Smooth muscle cell of the brain vasculature (primary cell): ENCODE measurements at regions not wholly inside any gene's neighbourhood (a gene's known extent, or its start where the extent isn't known, plus 50 kb on each side); places are given as distances from the start of the nearest gene placed in this dataset.

Source experiments
- DNase-seq: peaks from one replicate; pipeline ENCODE4 v3.0.0-alpha.2; 2012; ENCODE audit warnings: low read depth, low spot score

GRCh38 chr13:75231235-75231634, 250.7 kb downstream of the TBC1D4 start:
- DNase-seq: no peak

- no peak for DNase-seq
Observed at GRCh38 chr13:75226733-75227435, 255.1 kb downstream of the TBC1D4 start.

DNA sequence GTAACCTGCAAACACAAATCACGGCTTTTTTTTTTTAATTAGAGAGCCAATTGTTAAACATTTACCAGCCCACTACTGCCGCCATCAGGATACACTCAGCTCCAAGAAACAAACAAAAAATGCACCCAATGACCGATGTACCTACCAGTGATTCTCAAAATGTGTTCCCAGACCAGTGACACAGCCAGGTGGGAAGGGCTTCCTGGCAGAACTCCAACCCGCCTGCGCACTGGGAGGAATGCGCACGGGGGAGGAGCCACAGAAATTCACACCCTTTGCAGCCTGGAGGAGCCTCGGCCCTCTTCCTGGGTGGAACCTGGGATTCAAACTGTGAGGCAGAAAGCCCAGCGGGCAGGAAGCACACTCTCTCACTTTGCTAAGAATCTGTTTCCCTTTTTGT, 255.9 kb downstream of the TBC1D4 start:
- no peak for DNase-seq

GRCh38 chr13:75225288-75226032, 256.5 kb downstream of the TBC1D4 start:
- DNase-seq: no peak

GRCh38 chr13:75224053-75224742, 257.8 kb downstream of the TBC1D4 start:
- DNase-seq: no peak

DNA sequence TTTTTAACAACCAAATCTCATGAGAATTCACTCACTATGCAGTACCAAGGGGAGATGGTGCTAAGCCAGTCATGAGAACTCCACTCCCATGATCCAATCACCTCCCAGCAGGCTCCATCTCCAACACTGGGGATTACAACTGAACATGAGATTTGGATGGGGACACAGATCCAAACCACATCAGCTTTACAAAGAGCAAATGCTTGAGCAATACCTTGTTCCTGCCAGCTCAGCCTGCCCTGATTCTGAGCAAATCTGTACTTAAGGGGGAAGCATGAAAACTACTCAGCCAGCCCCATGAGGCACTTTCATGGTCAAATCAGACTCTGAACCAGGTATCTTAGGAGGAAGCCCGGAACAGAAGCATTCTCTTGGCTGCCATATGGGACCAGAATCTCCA, 259.9 kb downstream of the TBC1D4 start:
- no peak for DNase-seq

DNA sequence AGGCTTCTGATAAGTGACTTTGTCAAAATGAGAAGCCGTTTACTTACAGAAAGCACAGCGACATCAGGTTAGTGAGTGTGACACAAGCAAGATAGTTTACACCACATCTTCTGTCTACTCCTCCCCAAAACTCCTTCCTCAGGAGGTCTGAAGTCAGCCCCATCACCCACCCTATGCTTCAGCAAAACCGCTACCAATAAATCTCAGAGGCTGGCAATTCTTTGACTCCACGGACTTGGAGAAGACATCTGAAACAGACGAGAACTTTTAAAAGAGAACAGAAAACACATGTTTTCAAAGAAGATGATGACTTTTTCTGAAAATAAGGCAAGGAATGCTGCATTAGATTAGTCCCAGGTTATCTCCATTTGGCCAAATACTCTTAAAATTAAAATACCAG, 261.1 kb downstream of the TBC1D4 start:
- DNase-seq: no peak

GRCh38 chr13:75220238-75220542, 261.8 kb downstream of the TBC1D4 start:
- no peak for DNase-seq

- no peak for DNase-seq
Observed at GRCh38 chr13:75219479-75220237, 262.3 kb downstream of the TBC1D4 start.

DNA sequence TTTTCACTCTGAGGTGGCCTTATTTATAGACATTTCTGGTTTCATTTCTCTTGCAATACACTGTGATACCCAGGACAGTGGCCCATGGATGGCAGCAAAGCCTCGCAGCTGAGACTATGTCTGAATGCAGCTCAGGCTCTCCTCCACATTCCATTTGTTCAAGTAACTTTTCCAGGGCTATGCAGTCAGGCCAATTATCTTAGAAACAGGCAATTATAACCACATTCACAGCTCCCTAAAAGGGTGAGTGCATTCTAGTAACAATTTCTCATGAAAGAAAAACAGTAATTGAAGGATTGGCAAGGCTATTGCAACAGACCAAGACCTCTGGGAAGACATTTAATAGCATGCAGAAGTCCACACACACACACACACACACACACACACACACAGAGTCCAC, 264.0 kb downstream of the TBC1D4 start:
- no peak for DNase-seq

DNA sequence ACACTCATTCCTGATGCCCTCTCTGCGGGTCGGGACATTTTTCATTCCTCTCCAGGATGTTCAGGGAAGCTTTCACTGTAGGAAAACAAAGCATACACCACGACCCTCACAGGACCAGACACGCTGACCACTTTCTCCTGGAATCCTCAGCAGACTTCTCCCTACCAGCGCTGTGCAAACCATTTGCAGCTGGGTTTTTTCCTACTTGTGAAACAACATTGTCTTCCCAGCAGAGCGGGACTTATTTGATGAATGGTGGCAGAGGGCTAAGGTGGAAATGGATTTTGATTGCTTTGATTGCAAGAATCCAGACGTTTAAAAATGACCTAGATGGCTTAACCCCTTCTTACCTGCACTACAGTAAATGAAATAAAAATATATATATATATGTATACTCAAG, 265.9 kb downstream of the TBC1D4 start:
- DNase-seq: no peak

GRCh38 chr13:75214846-75215245, 267.1 kb downstream of the TBC1D4 start:
- DNase-seq: no peak

- DNase-seq: no peak
Observed at GRCh38 chr13:75202981-75203380, 279.0 kb downstream of the TBC1D4 start.

- DNase-seq: no peak
Observed at GRCh38 chr13:75197803-75198202, 284.2 kb downstream of the TBC1D4 start.

GRCh38 chr13:75196147-75196837, 285.7 kb downstream of the TBC1D4 start:
- DNase-seq: no peak

DNA sequence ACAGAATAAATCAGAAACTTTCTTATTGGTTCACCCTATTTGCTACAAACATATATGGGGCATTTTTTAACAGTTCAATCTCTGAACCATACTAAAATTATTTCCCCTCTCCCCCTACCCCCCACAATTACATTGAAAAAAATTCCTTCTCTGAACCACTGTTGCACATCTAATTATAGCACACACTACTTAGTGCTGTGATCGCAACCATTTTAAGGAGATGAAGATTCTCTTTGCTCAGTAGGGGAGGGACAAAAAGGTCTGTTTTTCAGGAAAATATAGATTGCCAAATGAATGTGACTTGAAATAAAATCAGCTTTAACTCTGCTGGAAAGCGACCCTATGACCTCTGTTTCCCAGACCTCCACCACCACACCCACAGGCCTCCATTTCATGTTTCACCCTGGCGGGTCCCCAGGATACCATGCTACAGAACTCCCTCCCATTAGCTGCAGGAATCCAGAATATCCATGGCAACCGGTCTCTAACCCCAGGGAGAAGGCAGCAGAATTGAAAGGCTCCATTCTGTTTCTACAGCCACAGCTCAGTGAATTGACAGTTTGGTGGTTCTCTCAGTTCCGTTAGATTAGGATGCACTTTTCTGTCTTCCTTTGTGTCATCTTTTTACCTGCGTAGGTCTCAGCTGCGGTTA, 286.3 kb downstream of the TBC1D4 start:
- no peak for DNase-seq

DNA sequence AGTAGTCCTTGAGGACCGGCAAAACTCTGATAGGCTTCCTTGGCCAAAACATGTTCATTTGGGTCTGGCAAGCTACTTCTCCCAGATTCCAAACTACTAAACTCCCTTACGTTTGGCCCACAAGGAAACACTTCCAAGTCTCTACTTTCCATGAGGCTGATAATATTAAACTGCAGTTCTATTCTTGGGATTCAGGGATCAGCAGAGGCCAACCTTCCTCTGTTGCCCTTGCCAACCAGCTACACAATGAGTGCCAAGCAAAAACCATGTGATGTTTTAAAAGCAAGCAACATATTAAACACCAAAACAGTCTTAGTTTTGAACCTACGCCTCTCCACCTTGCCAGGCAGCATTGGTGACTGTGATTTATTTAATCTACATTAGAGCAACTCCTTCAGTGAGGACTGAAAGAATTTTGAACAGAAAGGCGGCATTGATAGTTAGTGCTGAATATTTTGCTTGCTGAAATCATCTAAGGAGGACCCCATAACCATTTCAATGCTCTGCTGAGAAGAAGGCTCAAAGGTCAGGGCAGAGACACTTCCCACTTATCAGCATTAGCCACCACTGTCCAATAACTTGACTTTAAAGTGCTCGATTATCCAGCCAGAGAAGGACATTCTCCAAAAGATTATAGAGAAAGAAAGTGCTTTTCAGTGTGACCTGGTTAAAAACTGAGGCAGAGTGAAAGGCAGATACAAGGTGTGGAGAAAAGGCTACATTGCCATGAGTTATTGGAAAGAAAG, 287.1 kb downstream of the TBC1D4 start:
- DNase-seq: no peak

DNA sequence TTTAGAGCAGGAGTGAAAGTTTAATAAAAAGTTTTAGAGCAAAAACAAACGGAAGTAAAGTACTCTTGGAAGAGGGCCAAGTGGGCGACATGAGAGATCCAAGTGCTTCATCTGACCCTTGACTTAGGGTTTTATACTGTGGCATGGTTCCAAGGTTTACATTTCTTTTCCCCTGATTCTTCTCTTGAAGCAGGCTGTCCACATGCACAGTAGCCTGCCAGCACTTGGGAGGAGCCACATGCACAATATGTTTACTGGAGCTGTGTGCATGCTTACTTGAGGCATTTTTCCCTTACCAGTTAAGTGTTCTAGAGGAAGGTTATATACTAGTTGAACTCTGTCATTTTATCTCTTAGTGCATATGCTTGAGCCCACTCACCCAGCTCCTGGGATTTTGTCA, 295.6 kb downstream of the TBC1D4 start:
- no peak for DNase-seq

GRCh38 chr13:75181906-75182305, 300.1 kb downstream of the TBC1D4 start:
- DNase-seq: no peak

DNA sequence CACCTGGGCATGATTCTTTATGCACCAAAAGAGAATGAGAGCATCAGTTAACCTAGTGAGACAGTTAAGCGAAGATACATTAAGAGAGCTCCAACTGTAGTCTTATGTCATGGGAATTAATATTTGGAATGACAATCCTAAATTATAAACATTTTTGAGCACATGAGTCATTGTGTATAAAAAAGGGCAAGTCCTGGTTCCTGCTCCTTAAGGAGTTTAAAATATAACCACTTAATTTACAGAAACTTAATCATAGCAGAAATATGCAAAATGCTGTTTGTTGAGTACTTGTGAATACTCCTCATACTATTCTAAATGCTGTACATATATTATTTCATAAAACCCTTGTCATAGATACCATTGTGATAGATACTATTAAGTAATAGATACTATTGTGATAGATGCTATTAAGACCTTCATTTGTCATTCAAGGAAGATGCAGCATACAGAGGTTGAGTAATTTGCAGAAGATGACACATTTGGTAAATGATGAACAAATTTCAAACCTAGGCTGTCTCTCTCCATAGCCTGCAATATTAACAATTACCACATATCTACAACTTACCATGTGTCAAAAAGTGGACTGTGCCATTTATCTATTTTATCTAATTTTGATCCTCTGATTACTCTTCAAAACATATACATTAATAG, 301.0 kb downstream of the TBC1D4 start:
- no peak for DNase-seq
